ENCODE measurements at regions not wholly inside any gene's neighbourhood (a gene's known extent, or its start where the extent isn't known, plus 50 kb on each side); places are given as distances from the start of the nearest gene placed in this dataset.

DNA sequence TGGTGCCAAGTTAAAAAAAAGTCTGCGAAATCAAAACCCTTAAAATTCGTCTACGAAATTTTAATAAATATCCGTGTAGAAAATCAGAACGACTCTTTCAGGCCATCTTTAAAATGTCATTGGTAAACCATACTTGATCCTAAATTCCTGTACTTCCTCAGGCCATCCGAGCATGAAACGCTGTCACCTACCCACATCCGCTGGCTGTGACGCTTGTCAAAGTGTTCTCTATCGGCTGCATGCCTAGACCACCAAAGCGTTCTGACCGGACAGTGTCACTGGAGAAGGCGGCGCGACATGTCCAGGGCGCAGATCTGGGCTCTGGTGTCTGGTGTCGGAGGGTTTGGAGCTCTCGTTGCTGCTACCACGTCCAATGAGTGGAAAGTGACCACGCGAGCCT is 119.0 kb upstream of the CLDN10 start:
- no peak for TF ChIP-seq POLR2A (IDR thresholded peaks at IDR 0.05; ENCODE audit: low read length)
- TF ChIP-seq GATA1 (IDR thresholded peaks at IDR 0.05; ENCODE audit: low read depth, low read length), result no peak
